CD4-positive, alpha-beta T cell (primary cell): ENCODE measurements at regions not wholly inside any gene's neighbourhood (a gene's known extent, or its start where the extent isn't known, plus 50 kb on each side); places are given as distances from the start of the nearest gene placed in this dataset.

Experiments
- ATAC-seq: fragments of 200-7000 bp; cut with Tn5 transposase; one replicate; pipeline ENCODE4 v1.10.0; 2022; ENCODE audit warnings: mild to moderate bottlenecking; ENCODE audit not compliant: poor library complexity
- CTCF ChIA-PET: fragments of 350-600 bp; sonication (Branson Sonifier 250); formaldehyde crosslinking; loops from one replicate; lab custom pipeline; 2021; ENCODE audit warnings: antibody characterized with exemption, inconsistent platforms; lab: Charles Lee
- POLR2A ChIA-PET: fragments of 350-600 bp; sonication (Branson Sonifier 250); formaldehyde crosslinking; loops from one replicate; lab custom pipeline; 2021; ENCODE audit warnings: antibody characterized with exemption, inconsistent platforms; lab: Charles Lee
- DNase-seq, 14 experiments: peaks; one replicate each; pipeline ENCODE4 v3.0.0-alpha.2; 2013 to 2020; ENCODE audit warnings: mixed read lengths in 2 of 14
- H3K27ac ChIP-seq, 2 donors: one replicate each; pipeline versions ENCODE4 v1.5.1 to v1.7.0; 2013; ENCODE audit warnings: low read length in 2 of 2, low read depth in 1 of 2, mild to moderate bottlenecking in 1 of 2
- H3K27me3 ChIP-seq, 2 experiments: 1 replicate in 1 of 2; 2 replicates in 1 of 2; pipeline versions ENCODE4 v1.6.1 to v1.7.0; 2013; ENCODE audit warnings: low read length in 2 of 2, control low read depth in 1 of 2, mild to moderate bottlenecking in 1 of 2, moderate library complexity in 1 of 2; ENCODE audit not compliant: insufficient read depth in 2 of 2, control insufficient read depth in 1 of 2
- H3K36me3 ChIP-seq: one replicate; pipeline ENCODE4 v1.6.1; 2013; ENCODE audit warnings: low read length, control low read depth; ENCODE audit not compliant: insufficient read depth
- H3K4me1 ChIP-seq: one replicate; pipeline ENCODE4 v1.6.1; 2013; ENCODE audit warnings: low read length, control low read depth; ENCODE audit not compliant: insufficient read depth
- H3K4me3 ChIP-seq: one replicate; pipeline ENCODE4 v1.5.1; 2013; ENCODE audit warnings: mild to moderate bottlenecking, low read length, moderate library complexity
- H3K9me3 ChIP-seq, 2 experiments: 1 replicate in 1 of 2; 2 replicates in 1 of 2; pipeline versions ENCODE4 v1.6.1 to v1.7.0; 2013; ENCODE audit warnings: low read length in 2 of 2, mild to moderate bottlenecking in 2 of 2, control low read depth in 1 of 2, moderate library complexity in 1 of 2; ENCODE audit not compliant: control insufficient read depth in 1 of 2, insufficient read depth in 1 of 2
- H3K27ac Mint-ChIP-seq: one replicate; pipeline ENCODE4 v1.8.0; 2020; ENCODE audit warnings: mixed read lengths
- H3K27me3 Mint-ChIP-seq: one replicate; pipeline ENCODE4 v1.8.0; 2021; ENCODE audit warnings: mixed read lengths
- H3K36me3 Mint-ChIP-seq: one replicate; pipeline ENCODE4 v1.8.0; 2021; ENCODE audit warnings: low read depth, mixed read lengths
- H3K4me1 Mint-ChIP-seq: one replicate; pipeline ENCODE4 v1.8.0; 2021; ENCODE audit warnings: low read depth, mixed read lengths
- H3K4me3 Mint-ChIP-seq: one replicate; pipeline ENCODE4 v1.8.0; 2020; ENCODE audit warnings: mild to moderate bottlenecking, mixed read lengths
- H3K9me3 Mint-ChIP-seq: one replicate; pipeline ENCODE4 v1.8.0; 2020; ENCODE audit warnings: mixed read lengths
- CTCF ChIP-seq: fragments of 200-600 bp; IDR thresholded peaks from one replicate; pipeline ENCODE4 v1.8.0; 2022; ENCODE audit warnings: antibody characterized with exemption, mild to moderate bottlenecking
- intact Hi-C, 2 experiments: fragments of 100-400 bp; cut with DNase I in 1 of 2; cut with micrococcal nuclease in 1 of 2; formaldehyde crosslinking; loops; one replicate each; pipeline versions ENCODE4 v1.15.1 to v1.9.0; 2023 to 2025; cut with DNase I, micrococcal nuclease

- H3K4me1 ChIP-seq = no peaks in the 10 kb centered on the region
- Mint-ChIP-seq H3K4me1 (no peaks in the 10 kb centered on the region), H3K36me3 (no peaks in the 10 kb centered on the region), H3K4me3 (no peak overlapping the region), H3K27ac (no peak overlapping the region), H3K27me3 (no peaks in the 10 kb centered on the region), H3K9me3 (peaks cover 3% of the 10 kb centered on the region)
- no peaks in the 10 kb centered on the region for H3K36me3 ChIP-seq
- no peaks in the 10 kb centered on the region for H3K27me3 ChIP-seq
- no peak for TF ChIP-seq CTCF
- no peak overlapping the region for H3K27ac ChIP-seq
- no peaks in the 10 kb centered on the region for H3K9me3 ChIP-seq
- intact Hi-C loops = no loop called here
- DNase-seq (no peak), ATAC-seq (no peak)
- ChIA-PET POLR2A (no interaction called here), CTCF (no interaction called here)
- no peak overlapping the region for H3K4me3 ChIP-seq
These were observed 615.6 kb upstream of the NECTIN3 start for GRCh38 chr3:110456001-110456400.

GRCh38 chr3:110456438-110457138 lies 615.0 kb upstream of the NECTIN3 start:
- H3K4me3 Mint-ChIP-seq = no peak overlapping the region
- no peak overlapping the region for H3K27ac ChIP-seq
- H3K4me1 Mint-ChIP-seq = no peaks in the 10 kb centered on the region
- H3K27me3 ChIP-seq = no peaks in the 10 kb centered on the region
- peaks cover 3% of the 10 kb centered on the region for H3K9me3 Mint-ChIP-seq
- ChIA-PET CTCF (no interaction called here), POLR2A (no interaction called here)
- no peaks in the 10 kb centered on the region for H3K9me3 ChIP-seq
- H3K36me3 ChIP-seq = no peaks in the 10 kb centered on the region
- DNase-seq (no peak), ATAC-seq (no peak)
- H3K27ac Mint-ChIP-seq = no peak overlapping the region
- no peaks in the 10 kb centered on the region for H3K27me3 Mint-ChIP-seq
- intact Hi-C loops = no loop called here
- no peak for TF ChIP-seq CTCF
- H3K4me1 ChIP-seq = no peaks in the 10 kb centered on the region
- no peak overlapping the region for H3K4me3 ChIP-seq
- no peaks in the 10 kb centered on the region for H3K36me3 Mint-ChIP-seq

GRCh38 chr3:110457508-110457907 lies 614.1 kb upstream of the NECTIN3 start:
- Mint-ChIP-seq H3K36me3 (no peaks in the 10 kb centered on the region), H3K27me3 (no peaks in the 10 kb centered on the region), H3K9me3 (peaks cover 3% of the 10 kb centered on the region), H3K4me3 (no peak overlapping the region), H3K27ac (no peak overlapping the region), H3K4me1 (no peaks in the 10 kb centered on the region)
- H3K27ac ChIP-seq = no peak overlapping the region
- DNase-seq (no peak), ATAC-seq (no peak)
- H3K27me3 ChIP-seq = no peaks in the 10 kb centered on the region
- TF ChIP-seq CTCF = no peak
- H3K4me3 ChIP-seq = no peak overlapping the region
- CTCF ChIA-PET = no interaction called here
- intact Hi-C loops = no loop called here
- no peaks in the 10 kb centered on the region for H3K4me1 ChIP-seq
- no peaks in the 10 kb centered on the region for H3K9me3 ChIP-seq
- no peaks in the 10 kb centered on the region for H3K36me3 ChIP-seq
- POLR2A ChIA-PET = no interaction called here
